Endothelial cell of umbilical vein (primary cell): ENCODE measurements at regions not wholly inside any gene's neighbourhood (a gene's known extent, or its start where the extent isn't known, plus 50 kb on each side); places are given as distances from the start of the nearest gene placed in this dataset.

ENCODE experiments used
- BruUV-seq: library from RNA; stranded (reverse); fragments of 400-500 nt; replicated peaks from 2 replicates; lab custom pipeline; 2021; lab: Mats Ljungman, UMichigan
- CTCF ChIA-PET: fragments of 300-600, 350-600 bp; sonication (Branson Sonifier 250); formaldehyde crosslinking; loops from one replicate; lab custom pipeline; 2021; ENCODE audit warnings: antibody characterized with exemption, inconsistent platforms; lab: Charles Lee
- POLR2A ChIA-PET: fragments of 300-600, 350-600 bp; sonication (Branson Sonifier 250); formaldehyde crosslinking; loops from one replicate; lab custom pipeline; 2021; ENCODE audit warnings: antibody characterized with exemption, inconsistent platforms; lab: Charles Lee
- DNase-seq: peaks from one replicate; pipeline ENCODE4 v3.0.0-alpha.2; 2011; ENCODE audit warnings: low read depth, low spot score
- FAIRE-seq: peaks from 2 replicates; lab custom pipeline; 2011; peaks lifted over from hg19 to GRCh38; lab: Jason Lieb, UNC
- H2AFZ ChIP-seq: 2 replicates; pipeline ENCODE4 v1.6.0; 2012; ENCODE audit warnings: low read depth, low read length, control low read depth, inconsistent platforms
- H3K27ac ChIP-seq: 2 replicates; pipeline ENCODE4 v1.5.1; 2011; ENCODE audit warnings: low read depth, mild to moderate bottlenecking, control low read depth, low read length, moderate library complexity; ENCODE audit not compliant: insufficient read depth
- H3K27me3 ChIP-seq, 2 experiments: 2 replicates each; pipeline versions ENCODE4 v1.6.0 to v1.6.1; 2011; ENCODE audit warnings: low read length in 2 of 2, mixed read lengths in 1 of 2; ENCODE audit not compliant: control insufficient read depth in 2 of 2, insufficient read depth in 2 of 2
- H3K36me3 ChIP-seq, 2 experiments: 2 replicates in 1 of 2; 3 replicates in 1 of 2; pipeline ENCODE4 v1.5.1; 2011; ENCODE audit warnings: low read length in 2 of 2, mild to moderate bottlenecking in 1 of 2, moderate library complexity in 1 of 2; ENCODE audit not compliant: control insufficient read depth in 2 of 2, insufficient read depth in 2 of 2; ENCODE audit errors: extremely low read depth in 1 of 2
- H3K4me1 ChIP-seq: 3 replicates; pipeline ENCODE4 v1.5.1; 2011; ENCODE audit warnings: mild to moderate bottlenecking, low read length; ENCODE audit not compliant: control insufficient read depth, insufficient read depth; ENCODE audit errors: extremely low read depth
- H3K4me2 ChIP-seq: 2 replicates; pipeline ENCODE4 v1.6.1; 2011; ENCODE audit warnings: low read length, control low read depth, mixed read lengths; ENCODE audit not compliant: insufficient read depth
- H3K4me3 ChIP-seq, 3 experiments: fragments of 200-600 bp in 1 of 3; sonication (generic), shearing (Covaris generic) in 1 of 3; replicated peaks in 1 of 3; 2 replicates each; pipeline ENCODE4 v1.5.1; 2011 to 2016; ENCODE audit warnings: control low read depth in 3 of 3, low read length in 3 of 3, mild to moderate bottlenecking in 2 of 3, inconsistent platforms in 1 of 3, low read depth in 1 of 3, moderate library complexity in 1 of 3; ENCODE audit not compliant: insufficient read depth in 1 of 3
- H3K79me2 ChIP-seq: 2 replicates; pipeline ENCODE4 v1.6.0; 2012; ENCODE audit warnings: low read length, inconsistent platforms; ENCODE audit not compliant: control insufficient read depth, insufficient read depth
- H3K9ac ChIP-seq: replicated peaks from 2 replicates; pipeline ENCODE3; 2011; ENCODE audit warnings: low read length, control low read depth; ENCODE audit not compliant: insufficient read depth; ENCODE audit errors: extremely low read depth
- H3K9me1 ChIP-seq: replicated peaks from 3 replicates; pipeline ENCODE4 v1.6.0; 2011; ENCODE audit warnings: mild to moderate bottlenecking, low read length; ENCODE audit not compliant: control insufficient read depth, insufficient read depth; ENCODE audit errors: extremely low read depth
- H3K9me3 ChIP-seq: replicated peaks from 2 replicates; pipeline ENCODE4 v1.5.1; 2012; ENCODE audit warnings: low read length, inconsistent platforms; ENCODE audit not compliant: control insufficient read depth, insufficient read depth
- H4K20me1 ChIP-seq: replicated peaks from 2 replicates; pipeline ENCODE3; 2011; ENCODE audit warnings: mild to moderate bottlenecking, low read length; ENCODE audit not compliant: control insufficient read depth, insufficient read depth; ENCODE audit errors: extremely low read depth
- EZH2 ChIP-seq: IDR thresholded peaks from 2 replicates; pipeline ENCODE4 v1.6.1; 2012; ENCODE audit warnings: borderline replicate concordance, low read depth, mild to moderate bottlenecking, moderate library complexity, low read length, inconsistent platforms; ENCODE audit not compliant: severe bottlenecking
- FOS ChIP-seq: IDR thresholded peaks from 2 replicates; pipeline ENCODE4 v1.6.1; 2011; ENCODE audit warnings: mild to moderate bottlenecking, low read length, moderate library complexity, borderline replicate concordance; ENCODE audit not compliant: insufficient read depth
- GATA2 ChIP-seq: IDR thresholded peaks from 2 replicates; pipeline ENCODE4 v1.7.0; 2011; ENCODE audit warnings: low read depth, mild to moderate bottlenecking, moderate library complexity, mixed read lengths, low read length; ENCODE audit not compliant: insufficient read length, insufficient read depth
- JUN ChIP-seq: IDR thresholded peaks from 2 replicates; pipeline ENCODE4 v1.6.1; 2011; ENCODE audit warnings: borderline replicate concordance, low read depth; ENCODE audit not compliant: insufficient read length, insufficient read depth
- MYC ChIP-seq: IDR thresholded peaks from one replicate; pipeline ENCODE4 v1.6.1; 2011; ENCODE audit warnings: mild to moderate bottlenecking, low read depth, low read length
- POLR2A ChIP-seq: IDR thresholded peaks from 2 replicates; pipeline ENCODE4 v1.6.1; 2012; ENCODE audit warnings: low read depth, mild to moderate bottlenecking, control low read depth, low read length
- POLR2AphosphoS5 ChIP-seq: IDR thresholded peaks from 2 replicates; pipeline ENCODE4 v1.6.1; 2012; ENCODE audit warnings: low read depth, mild to moderate bottlenecking, control low read depth, low read length, moderate library complexity; ENCODE audit not compliant: insufficient read depth
- dilution Hi-C: fragments of 300-500 bp; cut with MboI; formaldehyde crosslinking; loops from one replicate; pipeline ENCODE4 v1.15.0; 2019; ENCODE audit warnings: low sequenced_read_pairs; ENCODE audit not compliant: extremely low pct_ligation_motif_present
- intact Hi-C: fragments of 100-400 bp; cut with micrococcal nuclease; formaldehyde crosslinking; loops from one replicate; pipeline ENCODE4 v1.10.0; 2022
- TF ChIP-seq, protein P1 (sequence below), 2 donors: IDR thresholded peaks; 1 replicate in 1 of 2; 2 replicates in 1 of 2; pipeline ENCODE4 v1.5.1; 2011; ENCODE audit warnings: low read length in 2 of 2, mild to moderate bottlenecking in 2 of 2, moderate library complexity in 2 of 2, control low read depth in 1 of 2, inconsistent platforms in 1 of 2, low read depth in 1 of 2; ENCODE audit not compliant: insufficient read depth in 1 of 2; ENCODE audit errors: extremely low read depth in 1 of 2
- TF ChIP-seq, protein P2 (sequence below): IDR thresholded peaks from 2 replicates; pipeline ENCODE4 v1.6.1; 2011; ENCODE audit not compliant: insufficient read depth, insufficient read length

DNA sequence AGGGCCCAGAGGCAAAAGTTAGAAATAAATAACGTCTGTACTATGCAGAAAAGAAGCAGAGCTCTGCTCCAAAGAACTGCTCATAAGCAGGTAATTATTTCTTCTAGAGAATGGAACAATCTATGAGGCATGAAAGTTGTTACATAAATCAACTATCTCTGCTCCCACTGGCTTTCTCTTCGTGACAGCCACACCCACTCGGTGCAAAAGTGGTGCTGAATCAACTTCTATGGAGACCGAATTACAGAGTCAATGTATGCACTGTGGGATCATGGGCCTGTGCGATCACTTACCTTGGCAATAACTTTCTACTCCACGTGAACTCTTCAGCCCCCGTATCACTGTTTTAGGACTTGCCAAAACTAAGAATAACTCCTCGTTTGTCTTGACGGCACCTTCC, 99.4 kb upstream of the ATXN3L start:
- ChIA-PET CTCF (no interaction called here), POLR2A (no interaction called here)
- BruUV-seq = no TSS peak
- TF ChIP-seq EZH2 (no peak), GATA2 (no peak), POLR2A (no peak), MYC (no peak), POLR2AphosphoS5 (no peak), JUN (no peak), FOS (no peak)
- TF ChIP-seq, protein P1, sequence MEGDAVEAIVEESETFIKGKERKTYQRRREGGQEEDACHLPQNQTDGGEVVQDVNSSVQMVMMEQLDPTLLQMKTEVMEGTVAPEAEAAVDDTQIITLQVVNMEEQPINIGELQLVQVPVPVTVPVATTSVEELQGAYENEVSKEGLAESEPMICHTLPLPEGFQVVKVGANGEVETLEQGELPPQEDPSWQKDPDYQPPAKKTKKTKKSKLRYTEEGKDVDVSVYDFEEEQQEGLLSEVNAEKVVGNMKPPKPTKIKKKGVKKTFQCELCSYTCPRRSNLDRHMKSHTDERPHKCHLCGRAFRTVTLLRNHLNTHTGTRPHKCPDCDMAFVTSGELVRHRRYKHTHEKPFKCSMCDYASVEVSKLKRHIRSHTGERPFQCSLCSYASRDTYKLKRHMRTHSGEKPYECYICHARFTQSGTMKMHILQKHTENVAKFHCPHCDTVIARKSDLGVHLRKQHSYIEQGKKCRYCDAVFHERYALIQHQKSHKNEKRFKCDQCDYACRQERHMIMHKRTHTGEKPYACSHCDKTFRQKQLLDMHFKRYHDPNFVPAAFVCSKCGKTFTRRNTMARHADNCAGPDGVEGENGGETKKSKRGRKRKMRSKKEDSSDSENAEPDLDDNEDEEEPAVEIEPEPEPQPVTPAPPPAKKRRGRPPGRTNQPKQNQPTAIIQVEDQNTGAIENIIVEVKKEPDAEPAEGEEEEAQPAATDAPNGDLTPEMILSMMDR (IDR thresholded peaks at IDR 0.05; ENCODE audit: extremely low read depth in 1 of 2, insufficient read depth in 1 of 2, low read depth in 1 of 2, low read length in 2 of 2) = no peak
- TF ChIP-seq, protein P2, sequence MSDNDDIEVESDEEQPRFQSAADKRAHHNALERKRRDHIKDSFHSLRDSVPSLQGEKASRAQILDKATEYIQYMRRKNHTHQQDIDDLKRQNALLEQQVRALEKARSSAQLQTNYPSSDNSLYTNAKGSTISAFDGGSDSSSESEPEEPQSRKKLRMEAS = no peak
- H3K9me3 ChIP-seq = no peaks in the 10 kb centered on the region
- no peaks in the 10 kb centered on the region for H3K36me3 ChIP-seq
- no peak overlapping the region for H3K27ac ChIP-seq
- intact Hi-C loops (no loop called here), dilution Hi-C loops (no loop called here)
- H3K4me1 ChIP-seq = peaks cover 9% of the 10 kb centered on the region
- no peak overlapping the region for H2AFZ ChIP-seq
- H3K79me2 ChIP-seq = no peaks in the 10 kb centered on the region
- DNase-seq (no peak), FAIRE-seq (no peak)
- no peaks in the 10 kb centered on the region for H3K9me1 ChIP-seq
- H3K4me3 ChIP-seq = no peak overlapping the region
- no peaks in the 10 kb centered on the region for H4K20me1 ChIP-seq
- no peak overlapping the region for H3K4me2 ChIP-seq
- H3K27me3 ChIP-seq = no peaks in the 10 kb centered on the region
- no peak overlapping the region for H3K9ac ChIP-seq
